Posterior vena cava (tissue), 2 donors: ENCODE measurements at regions not wholly inside any gene's neighbourhood (a gene's known extent, or its start where the extent isn't known, plus 50 kb on each side); places are given as distances from the start of the nearest gene placed in this dataset.
"Not testable (repeated sequence)": the region's sequence is repeated elsewhere in the genome, so short reads cannot be mapped to it uniquely, and the experiment has no call there.

Experiments used
- DNase-seq: peaks from one replicate; pipeline ENCODE4 v3.0.0-alpha.2; 2020; ENCODE audit warnings: low spot score
- intact Hi-C, 2 donors: fragments of 100-400 bp; cut with DNase I; formaldehyde crosslinking; loops; one replicate each; pipeline versions ENCODE4 v1.14.1 to v1.14.2; 2022 to 2023
- donor health status: DM: yes; HTN: yes; CAD: no.
- donor health status: DM: yes; HTN: yes; CAD: no.

DNA sequence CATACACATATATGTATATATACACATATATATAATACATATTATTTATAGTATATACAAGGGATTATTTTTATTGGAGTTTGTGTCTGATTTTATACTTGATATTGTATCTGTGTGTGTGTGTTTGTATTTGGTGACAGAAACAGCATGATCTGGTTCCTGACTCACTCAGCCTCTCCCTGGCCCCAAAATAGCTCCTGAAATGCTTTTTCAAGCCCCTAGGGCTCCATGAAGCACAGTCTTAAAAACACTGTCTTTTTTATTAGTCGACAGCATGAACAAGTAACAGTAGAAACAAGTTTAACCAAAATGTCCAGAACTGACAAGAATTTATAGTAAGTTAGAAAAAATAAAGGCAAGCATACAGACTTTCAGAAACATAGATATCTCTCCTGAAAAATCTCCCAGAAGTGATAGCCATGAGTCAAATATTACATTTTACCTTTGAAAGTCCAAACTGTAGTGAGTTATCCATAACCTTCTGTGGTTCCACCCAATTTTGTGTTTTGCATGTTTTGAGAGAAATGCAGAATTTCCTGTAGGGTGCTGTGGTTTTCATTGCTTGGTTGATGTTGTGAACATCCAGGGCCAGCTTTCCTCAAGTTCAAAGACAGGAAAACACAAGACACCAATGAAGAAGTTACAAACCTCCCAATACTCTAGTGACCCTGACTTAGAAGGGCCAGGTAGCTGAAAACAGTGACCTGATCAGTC is 98.5 kb upstream of the CCDC80 start:
- intact Hi-C loops = loop anchor here in 1 of 2 donors (10.0 kb wide), 1 partner anchor 75 kb away; no protein-coding TSS in a partner anchor
- no peak for DNase-seq

DNA sequence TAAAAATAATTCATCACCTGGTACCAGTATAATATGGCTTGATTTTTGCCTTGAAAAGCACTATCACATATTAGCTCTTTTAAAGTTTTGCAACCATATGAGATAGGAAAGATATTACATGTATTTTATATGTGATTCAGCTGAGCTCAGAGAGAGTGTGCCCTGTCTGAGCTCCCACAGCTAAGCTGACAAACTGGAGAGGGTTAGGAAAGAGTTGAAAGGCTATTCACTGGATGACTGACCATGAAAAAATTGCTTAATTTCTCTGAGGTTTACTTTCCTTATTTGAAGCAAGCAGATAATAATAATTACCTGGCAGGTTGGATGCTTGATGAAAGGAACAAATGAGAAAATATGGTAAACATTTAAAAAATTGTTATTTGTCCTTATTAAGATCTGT is 97.4 kb upstream of the CCDC80 start:
- DNase-seq = no peak
- intact Hi-C loops = loop anchor here in 1 of 2 donors (10.0 kb wide), 1 partner anchor 76 kb away; no protein-coding TSS in a partner anchor

DNA sequence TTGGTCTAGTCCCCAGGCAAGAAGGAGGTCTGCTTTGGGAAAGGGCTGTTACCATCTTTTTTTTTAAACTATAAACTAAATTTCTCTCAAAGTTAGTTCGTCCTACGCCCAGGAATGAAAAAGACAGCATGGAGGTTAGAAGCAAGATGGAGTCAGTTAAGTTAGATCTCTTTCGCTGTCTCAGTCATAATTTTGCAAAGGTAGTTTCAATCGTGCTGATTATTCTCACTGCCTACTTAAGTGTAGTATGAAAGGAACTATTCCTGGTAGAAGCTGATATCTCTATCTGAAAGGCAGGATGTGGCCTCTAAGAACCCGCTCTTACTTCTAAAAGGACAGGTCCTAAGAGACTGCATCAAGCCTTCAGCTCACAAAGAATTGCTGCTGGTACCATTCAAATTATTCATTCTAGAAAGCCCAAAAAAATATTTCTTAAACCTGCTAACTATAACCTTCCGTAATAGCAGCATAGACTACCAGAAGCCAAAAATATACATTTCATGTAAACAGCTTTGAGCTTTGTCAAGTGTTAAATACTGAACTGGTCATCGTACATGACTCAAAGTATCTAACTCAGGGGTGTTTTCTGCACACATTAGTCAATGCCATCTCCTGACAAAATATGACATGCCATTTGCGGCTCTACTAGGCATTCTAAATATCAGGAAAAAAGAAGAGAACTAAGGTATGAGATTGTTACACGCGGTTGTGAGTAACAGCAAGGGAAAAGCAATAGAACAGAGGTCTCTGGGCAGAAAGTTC is 96.0 kb upstream of the CCDC80 start:
- intact Hi-C loops = loop anchor here in 1 of 2 donors (10.0 kb wide), 1 partner anchor 78 kb away; no protein-coding TSS in a partner anchor
- no peak for DNase-seq

DNA sequence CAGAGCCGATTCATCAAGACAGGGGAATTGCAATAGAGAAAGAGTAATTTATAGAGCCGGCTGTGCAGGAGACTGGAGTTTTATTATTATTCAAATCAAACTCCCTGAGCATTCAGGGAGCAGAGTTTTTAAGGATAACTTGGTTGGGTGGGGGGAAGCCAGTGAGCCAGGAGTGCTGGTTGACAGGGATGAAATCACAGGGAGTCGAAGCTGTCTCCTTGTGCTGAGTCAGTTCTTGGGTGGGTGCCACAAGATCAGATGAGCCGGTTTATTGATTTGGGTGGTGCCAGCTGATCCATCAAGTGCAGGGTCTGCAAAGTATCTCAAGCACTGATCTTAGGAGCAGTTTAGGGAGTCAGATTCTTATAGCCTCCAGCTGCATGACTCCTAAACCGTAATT is 95.4 kb upstream of the CCDC80 start:
- intact Hi-C loops = loop anchor here in 1 of 2 donors (10.0 kb wide), 1 partner anchor 78 kb away; no protein-coding TSS in a partner anchor
- DNase-seq = no peak

DNA sequence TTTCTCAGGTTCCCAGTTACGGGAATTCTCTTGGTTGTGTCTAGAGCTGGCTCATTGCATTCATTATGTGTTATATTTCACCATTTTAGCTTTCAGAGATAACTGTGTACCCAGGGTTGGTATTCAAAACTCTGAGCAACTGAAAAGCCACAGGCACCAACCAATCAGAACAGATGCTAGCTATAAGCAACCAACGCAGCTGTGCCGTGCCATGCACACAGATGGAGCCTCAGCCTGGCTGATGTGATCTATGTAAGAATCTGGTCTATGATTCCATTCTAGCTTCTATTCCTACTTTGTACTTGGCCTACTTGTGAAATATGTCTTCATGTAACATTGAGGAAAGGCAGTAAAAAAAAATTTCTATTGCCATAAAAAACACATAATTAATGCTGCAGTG is 95.0 kb upstream of the CCDC80 start:
- no peak for DNase-seq
- intact Hi-C loops = loop anchor here in 1 of 2 donors (10.0 kb wide), 1 partner anchor 79 kb away; no protein-coding TSS in a partner anchor

DNA sequence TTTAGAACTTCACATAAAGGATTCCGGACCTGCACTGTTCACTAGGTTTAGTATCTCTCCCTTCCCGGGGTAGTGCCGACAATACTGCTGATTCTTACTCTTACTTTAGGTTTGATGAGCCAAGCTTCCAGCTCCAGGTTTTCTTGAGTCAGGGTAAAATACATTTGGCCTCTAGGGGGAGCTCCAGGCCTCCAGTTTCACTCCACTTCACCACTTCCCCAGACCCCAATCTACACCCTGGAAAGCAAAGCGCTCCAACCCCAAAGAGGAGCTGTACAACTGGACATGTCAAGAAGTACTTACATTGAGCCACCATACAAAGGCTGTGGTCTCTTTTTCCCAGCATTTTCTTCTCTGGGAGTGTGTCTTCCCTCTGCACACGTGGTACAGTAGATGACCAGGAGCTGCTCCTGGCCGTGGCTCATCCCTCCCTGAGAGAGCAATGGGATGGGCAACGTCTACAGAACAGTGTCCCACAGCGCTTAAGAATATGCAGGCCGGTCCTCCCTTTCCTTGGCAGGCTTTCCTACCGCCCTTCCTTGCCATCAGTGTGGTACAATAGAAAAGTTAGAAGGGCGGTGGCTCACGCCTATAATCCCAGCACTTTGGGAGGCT is 93.9 kb upstream of the CCDC80 start:
- intact Hi-C loops = loop anchor here in 1 of 2 donors (10.0 kb wide), 1 partner anchor 80 kb away; no protein-coding TSS in a partner anchor

DNA sequence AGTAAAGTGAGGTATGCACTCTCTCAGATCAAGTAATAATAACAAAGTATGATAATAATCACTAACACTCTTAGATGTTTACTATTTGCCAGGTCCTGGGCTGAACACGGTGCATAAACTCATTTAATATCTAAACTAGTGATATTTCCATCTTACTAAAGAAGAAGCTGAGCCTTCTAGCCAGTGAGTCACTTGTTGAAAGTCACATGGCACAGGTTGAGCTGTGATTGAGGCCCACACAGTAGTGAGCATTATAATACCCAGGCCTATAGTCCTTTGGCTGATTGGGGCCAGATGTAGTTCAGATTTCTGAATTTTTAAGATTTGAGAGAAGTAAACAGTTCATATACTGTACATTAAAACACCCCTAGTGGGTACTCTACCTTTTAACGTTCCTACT is 93.2 kb upstream of the CCDC80 start:
- intact Hi-C loops = loop anchor here in 1 of 2 donors (10.0 kb wide), 1 partner anchor 81 kb away; no protein-coding TSS in a partner anchor

More for the DNA sequence above, 93.9 kb upstream of the CCDC80 start:
- no peak for DNase-seq

DNA sequence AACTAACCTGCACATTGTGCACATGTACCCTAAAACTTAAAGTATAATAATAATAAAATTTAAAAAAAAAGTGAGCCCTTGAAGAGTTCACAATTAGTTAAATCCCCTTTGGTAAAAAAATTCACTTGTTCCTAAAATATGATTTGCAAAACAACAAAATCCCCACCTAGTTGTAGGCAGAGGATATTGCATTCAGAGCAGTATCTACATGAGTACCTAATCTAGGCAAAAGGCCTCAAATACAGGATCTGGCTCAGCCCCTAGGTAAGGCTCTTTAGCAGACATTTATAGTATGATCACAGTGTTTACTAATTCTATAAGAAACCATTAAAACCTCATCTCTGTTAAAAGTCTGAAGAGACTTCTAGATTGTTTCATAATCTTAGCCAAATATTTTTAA is 89.3 kb upstream of the CCDC80 start:
- no peak for DNase-seq
- intact Hi-C loops = loop anchor here in 1 of 2 donors (10.0 kb wide), 1 partner anchor 85 kb away; no protein-coding TSS in a partner anchor

More for the DNA sequence above, 93.2 kb upstream of the CCDC80 start:
- no peak for DNase-seq

DNA sequence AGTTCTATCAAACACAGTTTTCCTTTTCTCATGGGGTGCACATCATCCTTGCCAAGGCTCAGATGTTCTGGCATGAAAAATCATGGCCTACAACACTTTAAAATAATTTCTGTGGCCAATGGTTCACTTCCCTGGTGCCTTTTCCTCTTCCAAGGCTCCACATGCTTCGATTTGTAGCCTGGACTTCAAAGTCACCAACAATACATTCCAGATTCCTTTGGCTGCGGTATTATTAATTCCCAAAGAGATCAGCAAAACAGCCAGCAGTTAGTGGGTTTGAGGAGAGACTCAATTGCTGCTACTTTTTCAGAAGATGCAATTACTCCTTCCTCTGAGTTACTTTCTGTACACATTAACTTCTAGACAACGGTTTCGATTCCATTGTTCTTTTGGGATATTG is 80.3 kb upstream of the CCDC80 start:
- intact Hi-C loops = no loop called here
- no peak for DNase-seq

DNA sequence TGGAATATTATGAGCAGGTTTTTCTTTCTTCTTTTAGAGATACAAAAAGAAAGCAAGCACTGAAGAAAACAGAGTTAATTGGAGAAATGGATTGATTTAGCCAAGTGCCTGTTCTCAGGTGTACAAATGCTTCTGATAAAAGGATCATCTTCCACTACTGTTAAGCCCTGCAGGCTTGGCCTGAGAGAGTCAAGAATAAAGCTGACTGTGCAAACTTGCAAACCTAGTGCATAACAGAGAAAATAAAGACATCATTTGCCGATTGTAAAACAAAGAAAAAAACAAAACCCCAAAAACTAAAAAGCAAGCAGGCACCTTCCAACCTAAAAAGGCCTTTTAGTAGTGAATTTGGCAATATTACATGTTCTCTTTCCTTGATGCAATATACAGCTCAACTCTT is 78.0 kb upstream of the CCDC80 start:
- intact Hi-C loops = no loop called here
- DNase-seq = no peak

DNA sequence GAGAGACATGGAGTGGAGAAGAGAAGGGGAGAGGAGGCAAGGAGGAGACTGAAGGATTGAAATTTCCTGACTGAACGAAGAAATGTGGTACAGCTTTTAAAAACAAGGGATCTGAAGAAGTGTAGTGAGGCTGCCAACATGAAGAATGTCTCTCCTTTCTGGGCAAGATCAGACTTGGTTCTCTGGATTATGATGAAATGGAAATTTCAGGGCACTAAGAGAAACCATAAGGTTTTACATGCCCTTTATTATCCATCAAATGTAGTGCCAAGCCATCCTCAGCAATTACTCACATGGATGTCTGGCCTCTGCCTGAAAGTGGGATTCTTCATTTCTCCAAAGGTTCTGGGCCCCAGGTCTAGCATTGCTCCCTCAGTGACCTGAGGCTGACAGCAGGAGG is 77.6 kb upstream of the CCDC80 start:
- intact Hi-C loops = no loop called here
- DNase-seq = no peak

DNA sequence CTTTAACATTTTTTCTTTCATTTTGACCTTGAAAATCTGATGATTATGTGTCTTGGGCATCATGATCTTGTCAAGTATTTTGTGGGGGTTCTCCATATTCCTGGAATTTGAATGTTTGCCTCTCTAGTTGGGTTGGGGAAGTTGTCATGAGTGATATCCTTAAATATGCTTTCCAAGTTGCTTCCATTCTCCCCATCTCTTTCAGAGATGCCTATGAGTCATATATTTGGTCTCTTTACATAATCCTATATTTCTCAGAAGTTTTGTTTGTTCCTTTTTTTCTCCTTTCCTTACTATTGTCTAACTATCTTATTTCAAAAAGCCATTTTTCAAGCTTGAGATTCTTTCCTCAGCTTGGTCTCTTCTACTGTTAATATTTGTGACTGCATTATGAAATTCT is 69.0 kb upstream of the CCDC80 start:
- no peak for DNase-seq
- intact Hi-C loops = no loop called here

DNA sequence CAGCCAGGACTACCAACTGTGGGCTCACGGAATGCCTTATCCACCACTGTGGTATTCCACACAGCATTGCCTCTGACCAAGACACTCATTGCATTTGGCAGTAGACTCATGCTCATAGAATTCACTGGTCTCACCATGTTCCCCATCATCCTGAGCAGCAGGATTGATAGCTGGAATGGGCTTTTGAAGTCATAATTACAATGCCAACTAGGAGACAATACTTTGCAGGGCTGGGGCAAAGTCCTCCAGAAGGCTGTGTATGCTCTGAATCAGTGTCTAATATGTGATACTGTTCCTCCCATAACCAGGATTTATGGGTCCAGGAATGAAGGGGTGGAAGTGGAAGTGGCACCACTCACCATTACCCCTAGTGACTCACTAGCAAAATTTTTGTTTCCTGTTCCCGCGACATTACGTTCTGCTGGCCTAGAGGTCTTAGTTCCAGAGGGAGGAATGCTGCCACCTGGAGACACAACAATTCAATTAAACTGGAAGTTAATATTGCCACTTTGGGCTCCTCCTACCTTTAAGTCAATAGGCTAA is 58.6 kb upstream of the CCDC80 start:
- no peak for DNase-seq
- intact Hi-C loops = no loop called here

DNA sequence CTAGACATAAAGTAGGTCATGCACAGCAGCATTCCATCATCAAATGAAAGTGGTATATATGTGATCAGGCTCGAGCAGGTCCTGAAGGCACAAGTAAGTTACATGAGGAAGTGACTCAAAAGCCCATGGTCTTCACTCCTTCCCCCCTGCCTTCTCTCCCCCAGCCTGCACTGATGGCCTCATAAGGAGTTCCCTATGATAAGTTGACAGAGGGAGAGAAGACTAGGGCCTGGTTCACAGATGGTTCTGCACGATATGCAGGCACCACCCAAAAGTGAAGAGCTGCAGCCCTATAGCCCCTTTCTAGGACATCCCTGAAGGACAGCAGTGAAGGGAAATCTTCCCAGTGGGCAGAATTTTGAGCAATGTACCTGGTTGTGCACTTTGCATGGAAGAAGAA is 57.5 kb upstream of the CCDC80 start:
- DNase-seq, intact Hi-C loops: not testable (repeated sequence)

DNA sequence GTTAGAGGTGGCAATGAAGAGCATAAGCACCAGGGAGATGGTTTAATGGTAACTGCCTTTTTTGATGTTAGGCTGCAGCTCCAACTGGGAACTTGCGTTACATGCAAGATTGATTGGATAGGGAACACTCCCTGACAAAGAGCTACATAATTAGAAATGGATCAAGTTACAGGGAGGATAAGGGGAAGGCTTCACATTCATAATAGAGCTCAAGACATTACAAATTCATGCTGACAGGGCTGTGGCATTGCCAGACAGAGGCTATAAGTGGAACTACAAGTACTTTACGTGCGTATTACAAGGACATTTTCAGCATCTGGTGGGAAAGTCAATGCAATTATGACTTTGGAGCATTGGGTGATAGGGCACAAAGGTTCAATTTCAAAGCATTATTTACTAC is 55.3 kb upstream of the CCDC80 start:
- intact Hi-C loops, DNase-seq: not testable (repeated sequence)

DNA sequence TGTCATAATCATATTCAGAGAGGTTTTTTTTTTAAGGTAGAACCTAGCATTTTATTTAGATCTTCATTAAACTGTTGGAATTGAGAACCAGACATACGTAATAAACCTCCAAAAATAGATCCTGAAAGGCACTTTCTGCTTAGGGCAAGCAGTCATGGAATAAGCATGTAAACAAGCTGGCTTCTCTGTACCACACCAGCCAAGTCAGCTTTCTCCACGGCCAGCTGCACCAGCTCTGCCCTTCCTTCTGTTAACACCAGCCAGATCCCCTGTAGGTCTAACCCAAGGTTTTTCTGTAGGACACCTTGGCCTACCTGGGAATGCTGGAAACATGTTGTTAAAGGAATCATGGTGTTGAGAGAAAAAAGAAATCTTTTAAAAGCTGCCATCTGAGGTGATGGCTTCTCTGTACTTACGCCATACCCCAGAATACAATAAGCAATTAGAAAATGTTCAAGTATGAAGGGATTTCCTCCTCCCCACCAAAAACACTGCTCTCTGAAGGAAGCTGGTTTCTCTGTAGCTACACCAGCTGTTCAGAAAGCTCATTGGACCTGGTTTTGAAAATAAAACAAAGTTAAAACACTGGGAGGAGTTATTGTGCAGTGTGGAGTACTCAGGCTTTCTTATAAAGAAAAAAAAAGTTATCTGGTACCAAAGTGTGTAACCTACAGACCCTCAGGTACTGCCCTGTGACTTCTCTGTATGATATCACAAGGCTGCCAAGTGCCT is 54.6 kb upstream of the CCDC80 start:
- intact Hi-C loops, DNase-seq: not testable (repeated sequence)

DNA sequence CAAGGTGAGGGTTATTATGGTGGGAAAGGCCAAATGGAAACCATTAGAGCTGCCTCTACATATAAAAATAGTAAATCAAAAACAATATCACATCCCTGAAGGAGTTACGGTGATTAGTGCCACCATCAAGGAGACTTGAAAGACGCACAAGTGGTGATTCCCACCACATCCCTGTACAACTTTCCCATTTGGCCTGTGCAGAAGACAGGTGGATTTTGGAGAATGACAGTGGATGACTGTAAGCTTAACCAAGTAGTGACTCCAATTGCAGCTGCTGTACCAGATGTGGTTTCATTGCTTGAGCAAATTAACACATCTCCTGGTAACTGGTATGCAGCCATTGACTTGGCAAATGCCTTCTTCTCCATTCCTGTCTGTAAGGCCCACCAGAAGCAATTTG is 54.0 kb upstream of the CCDC80 start:
- intact Hi-C loops, DNase-seq: not testable (repeated sequence)

DNA sequence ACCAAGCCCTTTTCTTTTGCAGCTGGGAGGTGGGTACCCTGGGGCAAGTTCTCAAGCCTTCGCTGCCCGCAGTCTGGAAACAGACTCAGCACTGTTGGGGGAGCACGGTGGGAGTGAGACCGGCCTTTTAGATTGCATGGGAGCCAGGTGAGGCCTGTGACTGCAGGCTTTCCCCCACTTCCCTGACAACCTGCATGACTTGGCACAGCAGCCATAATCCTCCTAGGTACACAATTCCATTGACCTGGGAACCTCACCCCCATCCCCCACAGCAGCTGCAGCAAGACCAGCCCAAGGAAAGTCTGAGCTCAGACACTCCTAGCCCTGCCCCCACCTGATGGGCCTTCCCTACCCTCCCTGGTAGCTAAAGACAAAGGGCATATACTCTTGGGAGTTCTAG is 52.2 kb upstream of the CCDC80 start:
- intact Hi-C loops = no loop called here

More for the DNA sequence above, 52.2 kb upstream of the CCDC80 start:
- no peak for DNase-seq
